ENCODE measurements at regions not wholly inside any gene's neighbourhood (a gene's known extent, or its start where the extent isn't known, plus 50 kb on each side); places are given as distances from the start of the nearest gene placed in this dataset.

- Histone ChIP-seq H3K4me3 (no peak overlapping the region), H3K27ac (no peak overlapping the region)
Observed at GRCh38 chr14:97276573-97276972, 479.4 kb downstream of the VRK1 start.

- Histone ChIP-seq H3K27ac (no peak overlapping the region), H3K4me3 (no peak overlapping the region)
Observed at GRCh38 chr14:97277711-97278110, 480.5 kb downstream of the VRK1 start.

- no peak overlapping the region for H3K27ac ChIP-seq
Observed at GRCh38 chr14:97280526-97280925, 483.3 kb downstream of the VRK1 start.

GRCh38 chr14:97281741-97282140 is 484.6 kb downstream of the VRK1 start:
- H3K4me3 ChIP-seq, result no peak overlapping the region
- no peak overlapping the region for H3K27ac ChIP-seq

More at GRCh38 chr14:97280526-97280925, 483.3 kb downstream of the VRK1 start:
- no peak overlapping the region for H3K4me3 ChIP-seq

- Histone ChIP-seq H3K27ac (no peak overlapping the region), H3K4me3 (no peak overlapping the region)
Observed at GRCh38 chr14:97282210-97283004, 485.2 kb downstream of the VRK1 start.

GRCh38 chr14:97283005-97283403 is 485.8 kb downstream of the VRK1 start:
- Histone ChIP-seq H3K27ac (no peak overlapping the region), H3K4me3 (no peak overlapping the region)

- no peak overlapping the region for H3K27ac ChIP-seq
- H3K4me3 ChIP-seq, result no peak overlapping the region
Observed at GRCh38 chr14:97283426-97283825, 486.2 kb downstream of the VRK1 start.

- no peak overlapping the region for H3K4me3 ChIP-seq
- H3K27ac ChIP-seq, result no peak overlapping the region
Observed at GRCh38 chr14:97283841-97284240, 486.7 kb downstream of the VRK1 start.

- Histone ChIP-seq H3K27ac (no peak overlapping the region), H3K4me3 (no peak overlapping the region)
Observed at GRCh38 chr14:97287956-97288355, 490.8 kb downstream of the VRK1 start.

- Histone ChIP-seq H3K4me3 (no peak overlapping the region), H3K27ac (no peak overlapping the region)
Observed at GRCh38 chr14:97290065-97290464, 492.9 kb downstream of the VRK1 start.

GRCh38 chr14:97290977-97291376 is 493.8 kb downstream of the VRK1 start:
- no peak overlapping the region for H3K27ac ChIP-seq
- H3K4me3 ChIP-seq, result no peak overlapping the region

- Histone ChIP-seq H3K4me3 (no peak overlapping the region), H3K27ac (no peak overlapping the region)
Observed at GRCh38 chr14:97293659-97294058, 496.5 kb downstream of the VRK1 start.

GRCh38 chr14:97295108-97295710 is 498.0 kb downstream of the VRK1 start:
- Histone ChIP-seq H3K27ac (no peak overlapping the region), H3K4me3 (no peak overlapping the region)

- no peak overlapping the region for H3K27ac ChIP-seq
- no peak overlapping the region for H3K4me3 ChIP-seq
Observed at GRCh38 chr14:97296176-97296575, 499.0 kb downstream of the VRK1 start.

GRCh38 chr14:97297100-97297499 is 499.9 kb downstream of the VRK1 start:
- H3K27ac ChIP-seq, result no peak overlapping the region
- no peak overlapping the region for H3K4me3 ChIP-seq

GRCh38 chr14:97298331-97298730 is 501.1 kb downstream of the VRK1 start:
- no peak overlapping the region for H3K27ac ChIP-seq
- no peak overlapping the region for H3K4me3 ChIP-seq

GRCh38 chr14:97298736-97299135 is 501.6 kb downstream of the VRK1 start:
- Histone ChIP-seq H3K27ac (no peak overlapping the region), H3K4me3 (no peak overlapping the region)

GRCh38 chr14:97299661-97300060 is 502.5 kb downstream of the VRK1 start:
- H3K27ac ChIP-seq, result no peak overlapping the region
- no peak overlapping the region for H3K4me3 ChIP-seq

- Histone ChIP-seq H3K4me3 (no peak overlapping the region), H3K27ac (no peak overlapping the region)
Observed at GRCh38 chr14:97301931-97302559, 504.9 kb downstream of the VRK1 start.

GRCh38 chr14:97306133-97306759 is 509.1 kb downstream of the VRK1 start:
- Histone ChIP-seq H3K4me3 (no peak overlapping the region), H3K27ac (peak overlapping the region in 2 of 21 experiments; percentile 5 to 56)

Measured in skin epidermis (tissue), 12 donors.